Mesothelial cell of epicardium (in vitro differentiated cells): ENCODE measurements at regions not wholly inside any gene's neighbourhood (a gene's known extent, or its start where the extent isn't known, plus 50 kb on each side); places are given as distances from the start of the nearest gene placed in this dataset.

Experiments
- DNase-seq, 2 experiments: peaks; one replicate each; pipeline ENCODE4 v3.0.0; 2021; ENCODE audit warnings: low spot score in 2 of 2; ENCODE audit not compliant: unreplicated experiment in 2 of 2
- H3K27ac Mint-ChIP-seq: 2 replicates; pipeline ENCODE4 v1.8.0; 2021; ENCODE audit warnings: mixed read lengths
- H3K27me3 Mint-ChIP-seq: 2 replicates; pipeline ENCODE4 v1.8.0; 2021; ENCODE audit warnings: low read depth, mixed read lengths
- H3K36me3 Mint-ChIP-seq: 2 replicates; pipeline ENCODE4 v1.8.0; 2021; ENCODE audit warnings: mixed read lengths
- H3K4me1 Mint-ChIP-seq: 2 replicates; pipeline ENCODE4 v1.8.0; 2021; ENCODE audit warnings: mixed read lengths
- H3K4me3 Mint-ChIP-seq: 2 replicates; pipeline ENCODE4 v1.8.0; 2021; ENCODE audit warnings: mild to moderate bottlenecking, moderate library complexity, mixed read lengths
- H3K9me3 Mint-ChIP-seq: 2 replicates; pipeline ENCODE4 v1.8.0; 2021; ENCODE audit warnings: mixed read lengths
- TF ChIP-seq, protein P1 (sequence below): fragments of 200-600 bp; sonication (generic); IDR thresholded peaks from one replicate; pipeline ENCODE4 v1.5.0; 2021; ENCODE audit warnings: antibody characterized with exemption; ENCODE audit not compliant: unreplicated experiment

- H3K4me1 Mint-ChIP-seq: peaks cover 25% of the 10 kb centered on the region
- no peaks in the 10 kb centered on the region for H3K27me3 Mint-ChIP-seq
- no peaks in the 10 kb centered on the region for H3K9me3 Mint-ChIP-seq
- peak overlapping the region; percentile 78 for H3K27ac Mint-ChIP-seq
- peak in 1 of 2 experiments; percentile 39 for DNase-seq
- TF ChIP-seq, protein P1, sequence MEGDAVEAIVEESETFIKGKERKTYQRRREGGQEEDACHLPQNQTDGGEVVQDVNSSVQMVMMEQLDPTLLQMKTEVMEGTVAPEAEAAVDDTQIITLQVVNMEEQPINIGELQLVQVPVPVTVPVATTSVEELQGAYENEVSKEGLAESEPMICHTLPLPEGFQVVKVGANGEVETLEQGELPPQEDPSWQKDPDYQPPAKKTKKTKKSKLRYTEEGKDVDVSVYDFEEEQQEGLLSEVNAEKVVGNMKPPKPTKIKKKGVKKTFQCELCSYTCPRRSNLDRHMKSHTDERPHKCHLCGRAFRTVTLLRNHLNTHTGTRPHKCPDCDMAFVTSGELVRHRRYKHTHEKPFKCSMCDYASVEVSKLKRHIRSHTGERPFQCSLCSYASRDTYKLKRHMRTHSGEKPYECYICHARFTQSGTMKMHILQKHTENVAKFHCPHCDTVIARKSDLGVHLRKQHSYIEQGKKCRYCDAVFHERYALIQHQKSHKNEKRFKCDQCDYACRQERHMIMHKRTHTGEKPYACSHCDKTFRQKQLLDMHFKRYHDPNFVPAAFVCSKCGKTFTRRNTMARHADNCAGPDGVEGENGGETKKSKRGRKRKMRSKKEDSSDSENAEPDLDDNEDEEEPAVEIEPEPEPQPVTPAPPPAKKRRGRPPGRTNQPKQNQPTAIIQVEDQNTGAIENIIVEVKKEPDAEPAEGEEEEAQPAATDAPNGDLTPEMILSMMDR: no peak
- no peaks in the 10 kb centered on the region for H3K36me3 Mint-ChIP-seq
- no peak overlapping the region for H3K4me3 Mint-ChIP-seq
These were observed 306.2 kb downstream of the GPR37 start for GRCh38 chr7:124459101-124460055.

DNA sequence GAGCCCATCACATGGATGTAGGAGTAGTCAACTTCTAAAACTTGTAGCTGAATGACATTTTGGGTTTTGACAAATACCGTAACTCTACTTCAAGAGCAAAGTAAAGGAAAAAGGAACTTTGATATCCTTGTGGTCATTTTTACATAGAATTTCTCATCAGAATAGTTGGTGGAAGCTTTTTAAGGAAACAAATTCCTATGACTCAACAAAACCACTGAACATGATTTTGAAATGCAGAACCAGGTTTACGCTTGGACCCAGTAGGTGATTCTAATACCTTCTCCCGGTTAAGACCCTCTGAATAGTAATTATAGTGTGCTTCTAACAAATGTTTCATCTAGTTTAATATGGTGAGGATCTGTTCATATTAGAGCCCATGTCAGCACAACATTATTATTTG, 307.8 kb downstream of the GPR37 start:
- no peak overlapping the region for H3K4me3 Mint-ChIP-seq
- no peak overlapping the region for H3K27ac Mint-ChIP-seq
- TF ChIP-seq, protein P1: no peak
- no peaks in the 10 kb centered on the region for H3K27me3 Mint-ChIP-seq
- H3K9me3 Mint-ChIP-seq: no peaks in the 10 kb centered on the region
- no peak for DNase-seq
- H3K36me3 Mint-ChIP-seq: no peaks in the 10 kb centered on the region
- H3K4me1 Mint-ChIP-seq: peaks cover 28% of the 10 kb centered on the region

DNA sequence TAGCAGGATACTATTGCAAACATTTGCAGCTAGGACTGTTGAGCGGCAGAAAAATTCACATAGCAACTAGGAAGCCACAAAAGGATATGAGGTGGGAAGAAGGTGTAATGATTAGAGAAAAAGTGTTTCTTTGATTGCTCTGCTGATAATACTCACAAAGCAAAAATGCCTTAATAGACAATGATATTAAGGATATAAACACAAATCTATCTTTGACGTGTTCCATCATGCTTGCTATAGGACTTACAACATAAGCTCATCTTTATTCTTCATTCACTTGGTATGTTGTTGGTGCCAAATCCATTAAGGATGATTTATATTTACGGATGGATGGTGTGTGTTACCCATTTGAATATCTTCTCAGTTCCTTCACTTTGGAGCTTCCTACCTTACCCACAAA, 309.3 kb downstream of the GPR37 start:
- no peaks in the 10 kb centered on the region for H3K36me3 Mint-ChIP-seq
- no peaks in the 10 kb centered on the region for H3K27me3 Mint-ChIP-seq
- no peaks in the 10 kb centered on the region for H3K9me3 Mint-ChIP-seq
- H3K4me3 Mint-ChIP-seq: no peak overlapping the region
- TF ChIP-seq, protein P1: no peak
- H3K27ac Mint-ChIP-seq: no peak overlapping the region
- H3K4me1 Mint-ChIP-seq: peaks cover 35% of the 10 kb centered on the region
- no peak for DNase-seq

DNA sequence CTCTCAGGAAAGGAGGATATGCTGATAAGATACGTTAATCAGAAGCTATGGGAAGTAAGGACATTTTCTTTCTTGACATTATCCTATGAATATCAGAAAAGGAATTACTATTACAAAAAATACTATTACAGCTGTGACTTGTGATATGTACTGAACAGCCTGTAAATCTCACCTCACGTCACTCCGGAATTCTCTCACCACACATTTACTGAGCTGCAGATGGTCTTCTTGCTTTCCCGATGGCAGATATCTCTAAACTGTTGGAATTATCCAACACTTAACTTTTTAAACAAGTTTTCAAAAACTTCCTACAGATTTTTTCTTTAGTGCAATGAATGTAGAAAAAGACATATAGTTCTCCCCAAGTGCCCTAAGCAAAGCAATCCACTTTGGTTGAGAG, 313.4 kb downstream of the GPR37 start:
- H3K27me3 Mint-ChIP-seq: no peaks in the 10 kb centered on the region
- peaks cover 12% of the 10 kb centered on the region for H3K4me1 Mint-ChIP-seq
- TF ChIP-seq, protein P1: no peak
- no peaks in the 10 kb centered on the region for H3K36me3 Mint-ChIP-seq
- no peak for DNase-seq
- H3K9me3 Mint-ChIP-seq: no peaks in the 10 kb centered on the region
- peak overlapping the region; percentile 11 for H3K27ac Mint-ChIP-seq
- H3K4me3 Mint-ChIP-seq: peak overlapping the region; percentile 18

DNA sequence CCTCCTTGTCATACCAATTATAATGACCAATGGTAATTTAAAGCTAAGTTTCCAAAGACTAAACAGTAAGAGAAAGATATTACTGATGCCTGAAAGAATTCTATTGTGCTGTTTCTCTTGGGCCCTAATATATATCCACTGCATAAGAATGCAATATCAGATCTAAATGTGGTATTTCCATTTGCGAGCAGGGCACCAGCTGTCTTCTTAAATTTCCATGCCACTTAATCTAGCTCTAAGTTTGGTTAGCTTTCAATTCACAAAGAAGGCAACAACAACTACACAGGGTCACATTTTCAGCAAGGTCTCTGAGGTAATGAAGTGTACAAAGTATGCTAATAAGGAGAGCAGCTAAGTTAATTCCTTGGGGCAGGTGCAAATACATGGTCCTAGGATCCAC, 315.7 kb downstream of the GPR37 start:
- peaks cover 12% of the 10 kb centered on the region for H3K4me1 Mint-ChIP-seq
- no peaks in the 10 kb centered on the region for H3K27me3 Mint-ChIP-seq
- no peak overlapping the region for H3K27ac Mint-ChIP-seq
- no peak overlapping the region for H3K4me3 Mint-ChIP-seq
- H3K9me3 Mint-ChIP-seq: no peaks in the 10 kb centered on the region
- TF ChIP-seq, protein P1: no peak
- H3K36me3 Mint-ChIP-seq: no peaks in the 10 kb centered on the region
- DNase-seq: no peak
